ENCODE measurements at regions not wholly inside any gene's neighbourhood (a gene's known extent, or its start where the extent isn't known, plus 50 kb on each side); places are given as distances from the start of the nearest gene placed in this dataset.

DNA sequence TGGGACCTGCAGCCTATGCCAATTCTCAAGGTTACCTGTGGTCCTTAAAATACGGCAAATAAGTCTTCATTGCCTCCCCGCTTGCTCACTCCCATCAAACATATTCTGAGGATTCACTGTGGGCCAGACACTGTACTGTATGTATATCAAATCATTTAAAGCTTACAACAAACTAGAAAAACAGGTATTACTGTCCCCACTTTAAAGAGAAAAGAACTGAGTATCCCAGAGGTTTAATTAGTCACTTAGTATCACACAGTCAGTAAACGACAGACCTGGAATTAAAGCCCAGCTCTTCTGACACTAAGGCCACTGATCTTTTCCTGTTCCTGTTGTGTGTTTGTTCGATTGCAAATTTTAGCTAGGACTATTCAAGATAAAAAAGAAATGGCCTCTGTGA, 248.2 kb downstream of the ACTL7B start:
- TF ChIP-seq, protein P1, sequence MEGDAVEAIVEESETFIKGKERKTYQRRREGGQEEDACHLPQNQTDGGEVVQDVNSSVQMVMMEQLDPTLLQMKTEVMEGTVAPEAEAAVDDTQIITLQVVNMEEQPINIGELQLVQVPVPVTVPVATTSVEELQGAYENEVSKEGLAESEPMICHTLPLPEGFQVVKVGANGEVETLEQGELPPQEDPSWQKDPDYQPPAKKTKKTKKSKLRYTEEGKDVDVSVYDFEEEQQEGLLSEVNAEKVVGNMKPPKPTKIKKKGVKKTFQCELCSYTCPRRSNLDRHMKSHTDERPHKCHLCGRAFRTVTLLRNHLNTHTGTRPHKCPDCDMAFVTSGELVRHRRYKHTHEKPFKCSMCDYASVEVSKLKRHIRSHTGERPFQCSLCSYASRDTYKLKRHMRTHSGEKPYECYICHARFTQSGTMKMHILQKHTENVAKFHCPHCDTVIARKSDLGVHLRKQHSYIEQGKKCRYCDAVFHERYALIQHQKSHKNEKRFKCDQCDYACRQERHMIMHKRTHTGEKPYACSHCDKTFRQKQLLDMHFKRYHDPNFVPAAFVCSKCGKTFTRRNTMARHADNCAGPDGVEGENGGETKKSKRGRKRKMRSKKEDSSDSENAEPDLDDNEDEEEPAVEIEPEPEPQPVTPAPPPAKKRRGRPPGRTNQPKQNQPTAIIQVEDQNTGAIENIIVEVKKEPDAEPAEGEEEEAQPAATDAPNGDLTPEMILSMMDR (IDR thresholded peaks at IDR 0.05), result no peak
- no peak for TF ChIP-seq POLR2A (IDR thresholded peaks at IDR 0.05)
